ENCODE measurements at regions not wholly inside any gene's neighbourhood (a gene's known extent, or its start where the extent isn't known, plus 50 kb on each side); places are given as distances from the start of the nearest gene placed in this dataset.

DNA sequence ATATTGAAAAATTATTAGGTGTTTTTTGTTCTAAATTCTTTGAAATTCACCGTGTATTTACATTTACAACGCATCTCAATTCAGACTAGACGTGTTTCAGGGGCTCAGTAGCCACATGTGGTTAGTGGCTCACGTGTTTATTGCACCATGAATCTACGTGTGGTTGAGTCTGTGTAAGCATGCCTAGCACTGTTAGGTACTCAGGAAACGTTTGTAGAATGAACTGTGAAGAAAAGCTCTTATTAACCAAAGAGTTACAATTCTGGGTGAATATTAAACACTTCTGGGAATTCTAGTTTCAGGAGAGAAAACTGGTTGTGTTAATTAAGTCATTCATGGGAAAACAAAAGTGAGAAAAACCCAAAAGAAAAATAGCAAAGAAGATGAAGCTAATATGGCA is 117.5 kb upstream of the CDH6 start:
- Histone ChIP-seq H3K4me3 (ENCODE audit: low read length) (no peak overlapping the region), H3K9me3 (ENCODE audit: insufficient read depth, low read length) (no peaks in the 10 kb centered on the region), H3K36me3 (replicated peaks; ENCODE audit: low read depth, low read length) (no peaks in the 10 kb centered on the region), H3K79me2 (ENCODE audit: low read length) (no peaks in the 10 kb centered on the region), H2AFZ (ENCODE audit: low read depth, low read length) (no peak overlapping the region), H3K4me1 (ENCODE audit: low read length) (no peaks in the 10 kb centered on the region), H3K27me3 (ENCODE audit: low read depth, low read length) (no peaks in the 10 kb centered on the region), H3K27ac (ENCODE audit: low read length) (no peak overlapping the region), H3K9ac (ENCODE audit: low read length) (no peak overlapping the region), H4K20me1 (ENCODE audit: insufficient read depth, low read length) (no peaks in the 10 kb centered on the region), H3K4me2 (ENCODE audit: low read length) (no peak overlapping the region)
- TF ChIP-seq, protein P1, sequence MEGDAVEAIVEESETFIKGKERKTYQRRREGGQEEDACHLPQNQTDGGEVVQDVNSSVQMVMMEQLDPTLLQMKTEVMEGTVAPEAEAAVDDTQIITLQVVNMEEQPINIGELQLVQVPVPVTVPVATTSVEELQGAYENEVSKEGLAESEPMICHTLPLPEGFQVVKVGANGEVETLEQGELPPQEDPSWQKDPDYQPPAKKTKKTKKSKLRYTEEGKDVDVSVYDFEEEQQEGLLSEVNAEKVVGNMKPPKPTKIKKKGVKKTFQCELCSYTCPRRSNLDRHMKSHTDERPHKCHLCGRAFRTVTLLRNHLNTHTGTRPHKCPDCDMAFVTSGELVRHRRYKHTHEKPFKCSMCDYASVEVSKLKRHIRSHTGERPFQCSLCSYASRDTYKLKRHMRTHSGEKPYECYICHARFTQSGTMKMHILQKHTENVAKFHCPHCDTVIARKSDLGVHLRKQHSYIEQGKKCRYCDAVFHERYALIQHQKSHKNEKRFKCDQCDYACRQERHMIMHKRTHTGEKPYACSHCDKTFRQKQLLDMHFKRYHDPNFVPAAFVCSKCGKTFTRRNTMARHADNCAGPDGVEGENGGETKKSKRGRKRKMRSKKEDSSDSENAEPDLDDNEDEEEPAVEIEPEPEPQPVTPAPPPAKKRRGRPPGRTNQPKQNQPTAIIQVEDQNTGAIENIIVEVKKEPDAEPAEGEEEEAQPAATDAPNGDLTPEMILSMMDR (IDR thresholded peaks at IDR 0.05; ENCODE audit: low read depth, low read length): no peak
- no peak for TF ChIP-seq EZH2phosphoT487 (IDR thresholded peaks at IDR 0.05; ENCODE audit: low read depth)

- no peaks in the 10 kb centered on the region for H3K27me3 ChIP-seq (ENCODE audit: low read depth, low read length)
- H2AFZ ChIP-seq (ENCODE audit: low read depth, low read length): no peak overlapping the region
- H3K27ac ChIP-seq (ENCODE audit: low read length): no peak overlapping the region
- H3K4me1 ChIP-seq (ENCODE audit: low read length): no peaks in the 10 kb centered on the region
- no peaks in the 10 kb centered on the region for H3K36me3 ChIP-seq (replicated peaks; ENCODE audit: low read depth, low read length)
- H3K4me3 ChIP-seq (ENCODE audit: low read length): no peak overlapping the region
- no peaks in the 10 kb centered on the region for H3K79me2 ChIP-seq (ENCODE audit: low read length)
- TF ChIP-seq, protein P1 (IDR thresholded peaks at IDR 0.05; ENCODE audit: low read depth, low read length): no peak
- TF ChIP-seq EZH2phosphoT487 (IDR thresholded peaks at IDR 0.05; ENCODE audit: low read depth): no peak
- H4K20me1 ChIP-seq (ENCODE audit: insufficient read depth, low read length): no peaks in the 10 kb centered on the region
- H3K9me3 ChIP-seq (ENCODE audit: insufficient read depth, low read length): no peaks in the 10 kb centered on the region
- H3K9ac ChIP-seq (ENCODE audit: low read length): no peak overlapping the region
- no peak overlapping the region for H3K4me2 ChIP-seq (ENCODE audit: low read length)
These were observed 125.2 kb upstream of the CDH6 start for GRCh38 chr5:31068287-31068686.

- H3K36me3 ChIP-seq (replicated peaks; ENCODE audit: low read depth, low read length): no peaks in the 10 kb centered on the region
- H3K4me1 ChIP-seq (ENCODE audit: low read length): no peaks in the 10 kb centered on the region
- H2AFZ ChIP-seq (ENCODE audit: low read depth, low read length): no peak overlapping the region
- H3K4me3 ChIP-seq (ENCODE audit: low read length): no peak overlapping the region
- no peaks in the 10 kb centered on the region for H4K20me1 ChIP-seq (ENCODE audit: insufficient read depth, low read length)
- TF ChIP-seq, protein P1 (IDR thresholded peaks at IDR 0.05; ENCODE audit: low read depth, low read length): no peak
- TF ChIP-seq EZH2phosphoT487 (IDR thresholded peaks at IDR 0.05; ENCODE audit: low read depth): no peak
- no peak overlapping the region for H3K9ac ChIP-seq (ENCODE audit: low read length)
- no peak overlapping the region for H3K27ac ChIP-seq (ENCODE audit: low read length)
- no peaks in the 10 kb centered on the region for H3K79me2 ChIP-seq (ENCODE audit: low read length)
- no peak overlapping the region for H3K4me2 ChIP-seq (ENCODE audit: low read length)
- H3K9me3 ChIP-seq (ENCODE audit: insufficient read depth, low read length): no peaks in the 10 kb centered on the region
- H3K27me3 ChIP-seq (ENCODE audit: low read depth, low read length): no peaks in the 10 kb centered on the region
These were observed 126.7 kb upstream of the CDH6 start for GRCh38 chr5:31066655-31067328.

DNA sequence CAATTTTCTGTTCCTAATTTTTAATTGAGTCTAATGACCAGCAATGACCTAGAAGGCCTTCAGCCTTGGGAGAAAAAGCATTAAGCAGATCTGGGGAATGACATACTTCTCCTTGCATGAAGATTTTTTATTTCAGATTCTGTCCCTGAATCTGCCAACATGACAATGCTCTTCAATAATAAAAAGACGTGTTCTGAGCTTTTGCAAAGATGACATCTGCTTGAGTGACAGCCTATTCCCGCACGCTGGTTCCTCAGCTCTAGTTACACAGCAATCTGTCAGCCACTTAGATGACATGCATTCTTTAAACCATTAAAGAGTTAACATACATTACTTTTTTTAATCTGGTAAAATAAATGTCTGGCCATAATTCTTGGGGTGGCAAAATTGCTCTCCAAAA is 129.3 kb upstream of the CDH6 start:
- Histone ChIP-seq H3K36me3 (replicated peaks; ENCODE audit: low read depth, low read length) (no peaks in the 10 kb centered on the region), H4K20me1 (ENCODE audit: insufficient read depth, low read length) (no peaks in the 10 kb centered on the region), H3K4me1 (ENCODE audit: low read length) (no peaks in the 10 kb centered on the region), H3K4me3 (ENCODE audit: low read length) (no peak overlapping the region), H3K9me3 (ENCODE audit: insufficient read depth, low read length) (no peaks in the 10 kb centered on the region), H3K79me2 (ENCODE audit: low read length) (no peaks in the 10 kb centered on the region), H3K9ac (ENCODE audit: low read length) (no peak overlapping the region), H2AFZ (ENCODE audit: low read depth, low read length) (no peak overlapping the region), H3K4me2 (ENCODE audit: low read length) (no peak overlapping the region), H3K27me3 (ENCODE audit: low read depth, low read length) (no peaks in the 10 kb centered on the region), H3K27ac (ENCODE audit: low read length) (no peak overlapping the region)
- no peak for TF ChIP-seq EZH2phosphoT487 (IDR thresholded peaks at IDR 0.05; ENCODE audit: low read depth)
- TF ChIP-seq, protein P1 (IDR thresholded peaks at IDR 0.05; ENCODE audit: low read depth, low read length): no peak

All from OCI-LY3 (cell line).